ENCODE measurements at regions not wholly inside any gene's neighbourhood (a gene's known extent, or its start where the extent isn't known, plus 50 kb on each side); places are given as distances from the start of the nearest gene placed in this dataset.

- H3K9me3 ChIP-seq (ENCODE audit: control insufficient read depth in 4 of 4, low read length in 3 of 4), result peaks cover 0 to 6% (median 3%) of the 10 kb centered on the region in 4 donors
- H3K9ac ChIP-seq (ENCODE audit: low read depth in 1 of 2, low read length in 2 of 2), result no peak overlapping the region
- no peaks in the 10 kb centered on the region for H3K4me1 ChIP-seq (ENCODE audit: control insufficient read depth in 4 of 4, insufficient read depth in 4 of 4, low read length in 3 of 4)
- H3K27me3 ChIP-seq (ENCODE audit: control insufficient read depth in 4 of 4, insufficient read depth in 4 of 4, low read length in 3 of 4), result no peaks in the 10 kb centered on the region
- no peak overlapping the region for H3K27ac ChIP-seq (ENCODE audit: low read depth in 1 of 2, low read length in 2 of 2)
- no peak overlapping the region for H3K4me3 ChIP-seq (ENCODE audit: low read depth in 1 of 3, low read length in 3 of 3)
- 77% methylated on average over 2 of the region's 2 CpGs for whole genome bisulfite sequencing
- TF ChIP-seq YY1 (IDR thresholded peaks at IDR 0.05) (no peak), FOXA2 (IDR thresholded peaks at IDR 0.05) (no peak), FOXA1 (IDR thresholded peaks at IDR 0.05) (no peak), RAD21 (IDR thresholded peaks at IDR 0.05) (no peak), EGR1 (IDR thresholded peaks at IDR 0.05; ENCODE audit: low read depth in 2 of 2) (no peak), GABPA (IDR thresholded peaks at IDR 0.05 in 1 of 2, conservative IDR thresholded peaks at IDR 0.05 in 1 of 2) (no peak), TAF1 (conservative IDR thresholded peaks at IDR 0.05) (no peak), SP1 (IDR thresholded peaks at IDR 0.05) (no peak), JUND (IDR thresholded peaks at IDR 0.05) (no peak), RXRA (IDR thresholded peaks at IDR 0.05) (no peak), NR2F2 (IDR thresholded peaks at IDR 0.05) (no peak), HNF4G (IDR thresholded peaks at IDR 0.05) (no peak)
- TF ChIP-seq, protein P1, sequence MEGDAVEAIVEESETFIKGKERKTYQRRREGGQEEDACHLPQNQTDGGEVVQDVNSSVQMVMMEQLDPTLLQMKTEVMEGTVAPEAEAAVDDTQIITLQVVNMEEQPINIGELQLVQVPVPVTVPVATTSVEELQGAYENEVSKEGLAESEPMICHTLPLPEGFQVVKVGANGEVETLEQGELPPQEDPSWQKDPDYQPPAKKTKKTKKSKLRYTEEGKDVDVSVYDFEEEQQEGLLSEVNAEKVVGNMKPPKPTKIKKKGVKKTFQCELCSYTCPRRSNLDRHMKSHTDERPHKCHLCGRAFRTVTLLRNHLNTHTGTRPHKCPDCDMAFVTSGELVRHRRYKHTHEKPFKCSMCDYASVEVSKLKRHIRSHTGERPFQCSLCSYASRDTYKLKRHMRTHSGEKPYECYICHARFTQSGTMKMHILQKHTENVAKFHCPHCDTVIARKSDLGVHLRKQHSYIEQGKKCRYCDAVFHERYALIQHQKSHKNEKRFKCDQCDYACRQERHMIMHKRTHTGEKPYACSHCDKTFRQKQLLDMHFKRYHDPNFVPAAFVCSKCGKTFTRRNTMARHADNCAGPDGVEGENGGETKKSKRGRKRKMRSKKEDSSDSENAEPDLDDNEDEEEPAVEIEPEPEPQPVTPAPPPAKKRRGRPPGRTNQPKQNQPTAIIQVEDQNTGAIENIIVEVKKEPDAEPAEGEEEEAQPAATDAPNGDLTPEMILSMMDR (IDR thresholded peaks at IDR 0.05; ENCODE audit: low read depth, low read length, missing input control), result no peak
- TF ChIP-seq, protein P2, sequence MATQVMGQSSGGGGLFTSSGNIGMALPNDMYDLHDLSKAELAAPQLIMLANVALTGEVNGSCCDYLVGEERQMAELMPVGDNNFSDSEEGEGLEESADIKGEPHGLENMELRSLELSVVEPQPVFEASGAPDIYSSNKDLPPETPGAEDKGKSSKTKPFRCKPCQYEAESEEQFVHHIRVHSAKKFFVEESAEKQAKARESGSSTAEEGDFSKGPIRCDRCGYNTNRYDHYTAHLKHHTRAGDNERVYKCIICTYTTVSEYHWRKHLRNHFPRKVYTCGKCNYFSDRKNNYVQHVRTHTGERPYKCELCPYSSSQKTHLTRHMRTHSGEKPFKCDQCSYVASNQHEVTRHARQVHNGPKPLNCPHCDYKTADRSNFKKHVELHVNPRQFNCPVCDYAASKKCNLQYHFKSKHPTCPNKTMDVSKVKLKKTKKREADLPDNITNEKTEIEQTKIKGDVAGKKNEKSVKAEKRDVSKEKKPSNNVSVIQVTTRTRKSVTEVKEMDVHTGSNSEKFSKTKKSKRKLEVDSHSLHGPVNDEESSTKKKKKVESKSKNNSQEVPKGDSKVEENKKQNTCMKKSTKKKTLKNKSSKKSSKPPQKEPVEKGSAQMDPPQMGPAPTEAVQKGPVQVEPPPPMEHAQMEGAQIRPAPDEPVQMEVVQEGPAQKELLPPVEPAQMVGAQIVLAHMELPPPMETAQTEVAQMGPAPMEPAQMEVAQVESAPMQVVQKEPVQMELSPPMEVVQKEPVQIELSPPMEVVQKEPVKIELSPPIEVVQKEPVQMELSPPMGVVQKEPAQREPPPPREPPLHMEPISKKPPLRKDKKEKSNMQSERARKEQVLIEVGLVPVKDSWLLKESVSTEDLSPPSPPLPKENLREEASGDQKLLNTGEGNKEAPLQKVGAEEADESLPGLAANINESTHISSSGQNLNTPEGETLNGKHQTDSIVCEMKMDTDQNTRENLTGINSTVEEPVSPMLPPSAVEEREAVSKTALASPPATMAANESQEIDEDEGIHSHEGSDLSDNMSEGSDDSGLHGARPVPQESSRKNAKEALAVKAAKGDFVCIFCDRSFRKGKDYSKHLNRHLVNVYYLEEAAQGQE (IDR thresholded peaks at IDR 0.05), result no peak
- TF ChIP-seq, protein P3, sequence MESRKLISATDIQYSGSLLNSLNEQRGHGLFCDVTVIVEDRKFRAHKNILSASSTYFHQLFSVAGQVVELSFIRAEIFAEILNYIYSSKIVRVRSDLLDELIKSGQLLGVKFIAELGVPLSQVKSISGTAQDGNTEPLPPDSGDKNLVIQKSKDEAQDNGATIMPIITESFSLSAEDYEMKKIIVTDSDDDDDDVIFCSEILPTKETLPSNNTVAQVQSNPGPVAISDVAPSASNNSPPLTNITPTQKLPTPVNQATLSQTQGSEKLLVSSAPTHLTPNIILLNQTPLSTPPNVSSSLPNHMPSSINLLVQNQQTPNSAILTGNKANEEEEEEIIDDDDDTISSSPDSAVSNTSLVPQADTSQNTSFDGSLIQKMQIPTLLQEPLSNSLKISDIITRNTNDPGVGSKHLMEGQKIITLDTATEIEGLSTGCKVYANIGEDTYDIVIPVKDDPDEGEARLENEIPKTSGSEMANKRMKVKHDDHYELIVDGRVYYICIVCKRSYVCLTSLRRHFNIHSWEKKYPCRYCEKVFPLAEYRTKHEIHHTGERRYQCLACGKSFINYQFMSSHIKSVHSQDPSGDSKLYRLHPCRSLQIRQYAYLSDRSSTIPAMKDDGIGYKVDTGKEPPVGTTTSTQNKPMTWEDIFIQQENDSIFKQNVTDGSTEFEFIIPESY (IDR thresholded peaks at IDR 0.05), result no peak
- TF ChIP-seq, protein P4, sequence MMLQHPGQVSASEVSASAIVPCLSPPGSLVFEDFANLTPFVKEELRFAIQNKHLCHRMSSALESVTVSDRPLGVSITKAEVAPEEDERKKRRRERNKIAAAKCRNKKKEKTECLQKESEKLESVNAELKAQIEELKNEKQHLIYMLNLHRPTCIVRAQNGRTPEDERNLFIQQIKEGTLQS (IDR thresholded peaks at IDR 0.05), result no peak
- TF ChIP-seq, protein P5, sequence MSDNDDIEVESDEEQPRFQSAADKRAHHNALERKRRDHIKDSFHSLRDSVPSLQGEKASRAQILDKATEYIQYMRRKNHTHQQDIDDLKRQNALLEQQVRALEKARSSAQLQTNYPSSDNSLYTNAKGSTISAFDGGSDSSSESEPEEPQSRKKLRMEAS (IDR thresholded peaks at IDR 0.05), result no peak
- no peaks in the 10 kb centered on the region for H3K36me3 ChIP-seq (ENCODE audit: control insufficient read depth in 4 of 4, insufficient read depth in 3 of 4, low read depth in 1 of 4, low read length in 3 of 4)
- no peak for DNase-seq (ENCODE audit: low spot score)
Measured at GRCh38 chr6:48844696-48845095, 618.4 kb downstream of the MMUT start.

DNA sequence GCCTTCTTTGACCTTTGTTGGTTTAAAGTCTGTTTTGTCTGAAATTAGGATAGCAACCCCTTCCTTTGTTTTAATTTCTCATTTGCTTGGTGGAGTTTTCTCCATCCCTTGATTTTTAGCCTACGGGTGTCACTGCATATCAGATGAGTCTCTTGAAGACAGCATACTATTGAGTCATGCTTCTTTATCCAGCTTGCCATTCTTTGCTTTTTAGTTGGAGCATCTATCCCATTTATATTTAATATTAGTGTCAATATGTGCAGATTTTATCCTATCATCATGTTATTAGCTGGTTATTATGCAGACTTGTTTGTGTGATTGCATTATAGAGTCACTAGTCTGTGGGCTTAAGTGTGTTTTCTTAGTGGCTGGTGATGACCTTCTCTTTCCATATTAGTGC is 622.2 kb downstream of the MMUT start:
- H3K9ac ChIP-seq (ENCODE audit: low read depth in 1 of 2, low read length in 2 of 2), result no peak overlapping the region
- TF ChIP-seq SP1 (IDR thresholded peaks at IDR 0.05) (no peak), GABPA (IDR thresholded peaks at IDR 0.05 in 1 of 2, conservative IDR thresholded peaks at IDR 0.05 in 1 of 2) (no peak), HNF4G (IDR thresholded peaks at IDR 0.05) (no peak), FOXA1 (IDR thresholded peaks at IDR 0.05) (no peak), RAD21 (IDR thresholded peaks at IDR 0.05) (no peak), HNF4A (conservative IDR thresholded peaks at IDR 0.05) (no peak), YY1 (IDR thresholded peaks at IDR 0.05) (no peak), RXRA (IDR thresholded peaks at IDR 0.05) (no peak)
- TF ChIP-seq, protein P1 (IDR thresholded peaks at IDR 0.05; ENCODE audit: low read depth, low read length, missing input control), result no peak
- TF ChIP-seq, protein P3 (IDR thresholded peaks at IDR 0.05), result no peak
- TF ChIP-seq, protein P5 (IDR thresholded peaks at IDR 0.05), result no peak
- WGBS, result 82% methylated on average over 1 of the region's 1 CpG
- no peak for DNase-seq (ENCODE audit: low spot score)
- H3K9me3 ChIP-seq (ENCODE audit: control insufficient read depth in 4 of 4, low read length in 3 of 4), result peaks cover 0 to 6% (median 3%) of the 10 kb centered on the region in 4 donors
- no peak overlapping the region for H3K4me3 ChIP-seq (ENCODE audit: low read depth in 1 of 3, low read length in 3 of 3)
- H3K27ac ChIP-seq (ENCODE audit: low read depth in 1 of 2, low read length in 2 of 2), result no peak overlapping the region
- H3K4me1 ChIP-seq (ENCODE audit: control insufficient read depth in 4 of 4, insufficient read depth in 4 of 4, low read length in 3 of 4), result no peaks in the 10 kb centered on the region
- H3K27me3 ChIP-seq (ENCODE audit: control insufficient read depth in 4 of 4, insufficient read depth in 4 of 4, low read length in 3 of 4), result no peaks in the 10 kb centered on the region
- H3K36me3 ChIP-seq (ENCODE audit: control insufficient read depth in 4 of 4, insufficient read depth in 3 of 4, low read depth in 1 of 4, low read length in 3 of 4), result no peaks in the 10 kb centered on the region

Measured in liver (tissue), 8 donors.